GM21381 (cell line): ENCODE measurements at regions not wholly inside any gene's neighbourhood (a gene's known extent, or its start where the extent isn't known, plus 50 kb on each side); places are given as distances from the start of the nearest gene placed in this dataset.
"Not testable (repeated sequence)": the region's sequence is repeated elsewhere in the genome, so short reads cannot be mapped to it uniquely, and the experiment has no call there.

Source experiments
- ATAC-seq: cut with Tn5 transposase; IDR thresholded peaks from one replicate; pipeline ENCODE4 v1.9.1; 2021; ENCODE audit warnings: mild to moderate bottlenecking, moderate library complexity; ENCODE audit not compliant: unreplicated experiment

- no peak for ATAC-seq
Measured at GRCh38 chr5:40453689-40454088, 226.0 kb upstream of the PTGER4 start.

- ATAC-seq = no peak
Measured at GRCh38 chr5:40452874-40453624, 226.7 kb upstream of the PTGER4 start.

DNA sequence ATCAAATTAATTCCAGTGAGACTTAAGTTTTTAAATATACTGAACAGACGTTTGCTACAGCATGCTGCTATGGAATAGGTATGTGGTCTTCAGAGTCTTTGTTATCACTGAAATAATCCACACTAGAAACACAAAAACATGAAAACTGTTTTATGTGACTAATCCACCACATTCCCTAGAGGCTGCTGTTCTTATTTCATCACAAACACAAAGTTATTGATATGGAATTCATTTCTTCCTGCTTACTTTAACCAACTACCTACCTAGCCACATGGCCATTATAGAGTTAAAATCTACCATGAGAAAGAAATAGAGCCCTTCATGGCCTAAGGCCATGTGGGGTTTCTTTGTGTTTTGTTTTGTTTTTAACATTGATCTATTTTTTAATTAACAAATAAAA lies 232.3 kb upstream of the PTGER4 start:
- no peak for ATAC-seq

GRCh38 chr5:40446910-40447309 lies 232.8 kb upstream of the PTGER4 start:
- ATAC-seq = no peak

DNA sequence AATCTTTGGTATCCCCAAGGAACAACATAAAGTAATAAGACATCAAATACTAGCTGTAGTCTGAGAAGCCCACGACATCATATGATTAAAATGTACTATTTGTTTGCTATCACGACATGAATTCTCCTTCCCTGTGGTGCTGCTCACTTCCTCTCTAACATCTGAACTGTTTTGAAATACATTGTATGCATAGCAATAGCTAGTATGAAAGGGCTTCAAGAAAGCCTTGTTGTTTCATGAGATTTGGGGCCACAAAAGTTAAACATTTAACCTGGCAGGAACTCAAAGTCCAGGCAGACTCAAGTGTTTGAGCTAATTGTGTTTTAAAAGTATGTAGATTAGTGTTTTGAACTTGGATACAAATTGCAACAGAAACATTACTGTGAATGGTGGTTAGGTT lies 237.4 kb upstream of the PTGER4 start:
- ATAC-seq = peak; percentile 45

GRCh38 chr5:40441733-40442132 lies 238.0 kb upstream of the PTGER4 start:
- no peak for ATAC-seq

DNA sequence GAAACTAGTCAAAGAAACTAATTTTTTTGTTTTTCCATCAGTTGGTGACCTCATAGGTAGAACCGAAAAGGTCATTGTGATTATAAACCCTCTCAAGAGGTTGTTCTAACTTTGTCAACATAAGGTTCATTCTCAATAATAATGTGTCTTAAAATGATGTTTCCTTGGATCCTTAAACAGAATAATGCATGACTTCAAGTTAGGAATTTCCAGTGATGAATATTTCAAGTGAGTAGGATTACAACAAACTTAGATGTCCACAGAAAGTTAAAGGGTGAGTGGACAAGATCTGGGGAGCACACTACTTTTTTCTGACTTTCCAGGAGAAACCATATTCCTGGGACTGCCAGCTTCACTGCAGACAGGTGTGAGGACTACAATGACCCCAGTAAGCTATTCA lies 239.0 kb upstream of the PTGER4 start:
- no peak for ATAC-seq

- not testable (repeated sequence) for ATAC-seq
Measured at GRCh38 chr5:40439103-40439502, 240.6 kb upstream of the PTGER4 start.

- ATAC-seq = not testable (repeated sequence)
Measured at GRCh38 chr5:40438646-40439045, 241.1 kb upstream of the PTGER4 start.

DNA sequence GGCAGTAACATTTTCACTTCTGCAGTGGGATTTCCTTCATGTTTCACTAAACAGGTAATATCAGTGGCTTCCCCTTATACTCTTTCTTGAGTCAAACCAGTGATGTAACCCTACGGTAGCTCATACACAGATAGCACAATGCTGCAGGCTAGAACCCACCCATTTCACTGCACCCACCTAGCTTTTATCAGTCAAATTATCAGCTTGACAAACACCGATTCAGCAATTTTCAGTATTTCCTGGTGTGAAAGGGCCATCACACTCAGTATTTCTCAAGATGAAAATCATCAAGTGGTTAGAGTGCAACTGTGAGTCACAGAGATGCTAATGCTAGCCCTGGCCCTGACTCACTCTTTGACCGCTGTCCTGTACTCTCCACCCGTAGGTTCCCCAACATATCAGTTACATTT lies 242.3 kb upstream of the PTGER4 start:
- peak; percentile 62 for ATAC-seq

DNA sequence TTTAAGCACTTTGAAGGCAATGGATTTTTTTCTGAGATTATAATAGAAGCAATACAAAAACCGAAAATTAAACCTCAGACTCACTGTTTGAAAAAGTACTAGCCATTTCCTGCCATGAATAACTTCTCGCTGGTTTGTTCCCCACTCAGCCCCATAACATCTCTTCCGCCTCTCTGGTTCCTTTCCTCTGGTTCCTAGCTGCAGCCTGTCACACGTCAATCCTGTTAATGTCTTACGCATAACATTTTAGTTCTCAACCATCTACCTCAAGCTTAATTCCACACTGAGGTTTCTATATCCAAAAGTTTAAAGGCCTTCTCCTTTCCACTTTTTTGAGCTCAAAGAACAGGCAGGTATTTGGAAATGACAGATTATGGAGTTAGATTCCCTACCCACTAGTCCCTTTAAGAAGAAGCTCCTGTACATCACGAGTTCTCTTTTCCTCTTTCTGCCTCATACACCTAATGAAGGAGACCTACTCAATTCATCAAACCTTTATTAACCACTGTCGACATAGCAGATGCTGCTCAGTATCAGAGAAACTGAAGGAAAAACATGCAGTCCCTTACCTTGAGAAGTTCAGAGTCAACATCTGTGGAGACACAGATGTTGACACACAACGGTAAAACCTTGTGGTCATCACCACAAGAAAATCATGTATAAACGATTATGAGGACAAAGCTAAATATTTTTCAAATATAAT lies 243.0 kb upstream of the PTGER4 start:
- ATAC-seq = peak; percentile 56

GRCh38 chr5:40435706-40436105 lies 244.0 kb upstream of the PTGER4 start:
- ATAC-seq = not testable (repeated sequence)

- ATAC-seq = no peak
Measured at GRCh38 chr5:40432836-40433235, 246.9 kb upstream of the PTGER4 start.

DNA sequence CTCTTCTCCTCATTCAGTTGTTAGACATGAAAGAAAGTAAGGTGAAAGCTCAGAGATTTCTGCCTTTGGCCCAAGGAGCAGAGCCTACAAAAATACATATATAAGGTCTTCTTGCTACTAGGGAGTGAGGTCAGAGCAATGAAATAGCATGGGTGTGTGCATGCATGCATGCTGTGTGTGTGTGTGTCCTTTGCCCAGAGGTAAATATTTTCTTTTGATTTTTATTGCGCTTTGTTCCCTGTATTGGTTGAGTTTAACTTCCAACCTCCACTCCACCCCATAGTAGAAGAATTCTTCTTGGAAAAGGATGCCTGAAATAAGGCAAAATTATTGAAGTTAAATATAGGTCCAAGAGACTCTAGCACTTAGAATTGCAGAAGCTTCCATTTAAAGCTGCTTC lies 248.0 kb upstream of the PTGER4 start:
- no peak for ATAC-seq

DNA sequence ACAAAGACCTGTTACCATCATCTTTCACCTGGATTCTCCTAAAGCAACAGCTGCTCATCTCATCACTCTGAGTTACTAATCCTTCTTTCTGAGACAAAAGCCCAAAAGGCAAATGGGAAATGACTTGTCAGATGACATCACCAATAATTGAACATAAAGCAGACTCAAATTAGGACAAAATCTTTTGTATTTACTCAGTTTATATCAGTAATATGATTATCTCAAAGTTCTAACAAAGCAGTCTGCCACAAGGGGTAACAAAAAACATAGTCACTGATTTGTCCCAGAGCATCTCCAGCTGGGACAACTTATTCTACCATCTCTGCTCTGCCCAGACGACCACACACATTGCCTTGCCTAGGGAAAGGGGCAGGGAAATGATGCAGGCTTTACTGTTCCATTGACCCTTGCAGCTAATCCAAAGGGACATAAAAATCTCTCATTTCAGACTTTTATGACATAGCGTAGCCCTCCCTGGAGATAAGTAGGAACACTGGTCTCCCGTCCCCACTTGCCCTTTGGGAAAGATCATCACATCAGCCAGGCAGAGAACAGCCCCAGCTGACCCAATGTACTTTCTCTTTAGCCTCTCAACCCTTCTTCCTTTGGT lies 249.5 kb upstream of the PTGER4 start:
- no peak for ATAC-seq

GRCh38 chr5:40429258-40430100 lies 250.2 kb upstream of the PTGER4 start:
- no peak for ATAC-seq

DNA sequence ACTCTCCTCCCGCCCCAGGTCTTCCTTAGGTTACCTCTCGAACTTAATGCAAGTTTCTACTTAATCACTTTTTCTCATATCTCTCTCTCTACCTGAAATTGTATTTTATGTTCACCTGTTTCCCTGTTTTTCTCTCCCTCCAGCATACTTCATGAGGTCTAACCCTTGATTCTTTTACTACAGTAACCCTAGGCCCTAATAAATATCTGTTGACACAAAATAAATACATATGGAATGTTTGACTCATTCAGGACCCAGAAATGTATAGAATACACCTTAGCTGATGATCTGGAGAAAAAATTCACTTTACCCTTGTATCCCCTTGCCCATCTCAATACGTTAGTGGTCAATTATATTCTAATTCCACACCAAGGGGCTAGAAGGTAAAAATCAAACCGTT lies 250.9 kb upstream of the PTGER4 start:
- ATAC-seq = no peak

GRCh38 chr5:40428126-40428525 lies 251.6 kb upstream of the PTGER4 start:
- ATAC-seq = no peak

DNA sequence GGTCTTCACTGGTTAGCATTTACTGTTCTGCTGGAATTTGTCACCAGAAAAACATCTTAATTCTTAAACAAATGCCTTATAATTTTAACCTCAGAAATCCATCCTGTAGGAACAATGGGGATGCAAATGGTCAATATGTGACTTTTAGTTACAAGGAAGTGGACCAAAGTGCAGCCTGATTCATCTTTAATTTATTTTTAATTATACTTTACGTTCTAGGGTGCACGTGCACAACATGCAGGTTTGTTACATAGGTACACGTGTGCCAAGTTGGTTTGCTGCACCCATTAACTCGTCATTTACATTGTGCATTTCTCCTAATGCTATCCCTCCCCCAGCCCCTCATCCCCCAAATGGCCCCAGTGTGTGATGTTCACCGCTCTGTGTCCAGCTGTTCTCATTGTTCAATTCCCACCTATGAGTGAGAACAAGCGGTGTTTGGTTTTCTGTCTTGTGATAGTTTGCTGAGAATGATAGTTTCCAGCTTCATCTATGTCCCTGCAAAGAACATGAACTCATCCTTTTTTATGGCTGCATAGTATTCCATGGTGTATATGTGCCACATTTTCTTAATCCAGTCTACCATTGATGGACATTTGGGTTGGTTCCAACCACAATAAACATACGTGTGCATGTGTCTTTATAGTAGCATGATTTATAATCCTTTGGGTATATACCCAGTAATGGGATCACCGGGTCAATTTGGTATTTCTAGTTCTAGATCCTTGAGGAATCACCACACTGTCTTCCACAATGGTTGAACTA lies 262.5 kb upstream of the PTGER4 start:
- ATAC-seq = not testable (repeated sequence)

DNA sequence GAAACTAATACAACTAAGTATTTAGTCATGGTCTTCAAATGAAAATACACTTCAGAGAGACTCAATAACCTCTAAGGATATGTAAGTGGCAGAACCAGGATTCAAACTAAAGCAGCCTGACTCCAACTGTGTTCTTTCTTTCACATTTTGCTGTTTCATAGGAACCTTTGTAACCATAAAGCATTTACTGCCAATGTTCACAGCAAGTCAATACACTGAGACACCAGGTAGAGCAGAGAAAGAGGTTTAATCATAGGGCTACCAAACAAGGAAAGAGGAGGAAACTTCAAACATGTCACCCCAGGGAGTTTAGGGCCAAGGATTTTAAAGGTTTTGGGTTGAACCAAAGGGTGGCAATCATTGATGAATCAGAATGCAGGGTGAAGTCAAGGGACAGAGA lies 263.1 kb upstream of the PTGER4 start:
- ATAC-seq = no peak
